ENCODE measurements at regions not wholly inside any gene's neighbourhood (a gene's known extent, or its start where the extent isn't known, plus 50 kb on each side); places are given as distances from the start of the nearest gene placed in this dataset.
"Not testable (repeated sequence)": the region's sequence is repeated elsewhere in the genome, so short reads cannot be mapped to it uniquely, and the experiment has no call there.

GRCh38 chr18:73408469-73408868 is 540.7 kb upstream of the NETO1 start:
- DNase-seq = no peak

DNA sequence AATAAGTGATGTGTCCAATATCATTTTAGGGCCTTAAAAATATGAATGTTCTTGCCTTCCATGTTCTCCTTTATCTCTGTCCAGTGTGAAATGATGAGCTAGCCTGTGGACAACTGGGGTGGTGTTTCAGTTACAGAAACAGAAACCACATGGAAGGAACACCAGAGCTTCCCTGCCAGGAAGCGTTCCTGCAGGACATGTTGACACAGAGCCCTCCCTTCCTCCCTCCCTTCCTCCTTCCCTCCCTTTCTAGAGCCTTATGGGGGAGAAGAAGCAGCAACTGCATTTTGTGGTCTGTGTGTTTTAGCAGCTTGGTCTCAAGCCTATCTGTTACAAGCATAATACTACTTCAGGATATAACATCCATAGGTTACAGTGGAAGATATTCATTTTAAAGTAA is 539.7 kb upstream of the NETO1 start:
- no peak for DNase-seq

DNA sequence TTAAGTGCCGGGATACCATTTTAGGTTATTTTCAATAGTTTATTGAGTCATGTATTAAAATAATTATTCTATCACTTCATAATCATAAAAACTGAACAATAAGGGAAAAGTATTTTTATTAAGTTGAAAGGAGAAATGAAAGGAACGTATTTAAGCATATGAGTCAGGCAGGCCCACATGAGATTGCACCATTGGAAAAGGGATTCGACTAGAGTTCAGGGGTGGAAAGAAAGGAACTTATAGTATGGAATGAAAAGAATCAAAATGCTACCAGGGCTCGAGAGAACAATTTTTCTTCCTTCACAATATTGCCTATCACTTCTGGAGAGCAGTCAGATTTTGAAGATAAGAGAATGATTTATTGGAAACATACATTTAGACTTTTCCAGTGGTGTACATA is 516.5 kb upstream of the NETO1 start:
- DNase-seq = no peak

GRCh38 chr18:73381699-73382036 is 513.9 kb upstream of the NETO1 start:
- DNase-seq = no peak

DNA sequence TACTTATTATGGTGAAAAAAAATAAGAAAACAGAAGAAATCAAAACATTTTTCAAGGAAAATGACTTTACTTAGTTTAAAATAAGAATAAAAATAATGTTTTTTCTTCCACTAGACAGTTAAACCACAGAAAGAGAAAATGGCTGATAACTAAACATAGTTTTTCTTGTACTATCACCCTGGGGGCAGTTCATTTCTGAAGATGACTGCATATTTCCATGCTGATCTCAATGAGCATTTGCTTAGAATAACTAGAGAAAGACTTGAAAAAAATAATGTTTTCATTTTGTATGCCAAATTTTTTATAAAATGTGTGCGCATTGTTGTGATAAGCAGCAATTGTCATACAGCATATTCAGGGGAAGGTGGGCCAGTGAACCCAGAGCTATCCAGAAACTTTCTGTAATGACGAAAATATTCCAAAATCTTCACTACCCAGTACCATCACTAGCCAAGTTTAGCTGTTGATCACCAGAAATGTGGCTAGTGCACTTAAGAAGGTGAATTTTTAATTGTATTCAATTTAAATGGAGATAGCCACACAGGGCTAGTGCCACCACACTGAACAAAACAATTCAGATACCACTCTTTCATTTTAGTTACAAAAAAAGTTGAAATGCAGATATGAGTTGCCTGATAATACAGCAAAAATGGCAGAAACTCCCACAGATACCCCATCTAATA is 513.4 kb upstream of the NETO1 start:
- DNase-seq = no peak

GRCh38 chr18:73366713-73367112 is 498.9 kb upstream of the NETO1 start:
- no peak for DNase-seq

DNA sequence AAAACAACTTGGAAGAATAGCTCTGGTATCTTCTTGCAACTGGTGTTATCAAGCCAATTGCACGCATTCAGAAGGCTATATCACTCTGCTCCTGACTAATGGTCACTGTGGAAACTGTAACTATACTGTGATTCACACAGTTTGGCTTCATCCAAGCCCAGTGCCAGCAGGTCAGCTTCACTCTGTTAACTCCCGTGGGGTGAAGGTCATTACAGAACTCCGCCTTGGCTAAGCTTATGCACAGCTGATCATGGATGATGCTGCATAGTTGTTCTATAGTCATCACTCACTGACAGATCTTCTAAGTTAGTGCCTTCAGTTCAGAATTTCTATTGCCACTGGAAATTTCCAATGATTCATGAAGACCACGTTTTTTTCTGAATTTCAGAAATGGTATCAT is 497.2 kb upstream of the NETO1 start:
- no peak for DNase-seq

DNA sequence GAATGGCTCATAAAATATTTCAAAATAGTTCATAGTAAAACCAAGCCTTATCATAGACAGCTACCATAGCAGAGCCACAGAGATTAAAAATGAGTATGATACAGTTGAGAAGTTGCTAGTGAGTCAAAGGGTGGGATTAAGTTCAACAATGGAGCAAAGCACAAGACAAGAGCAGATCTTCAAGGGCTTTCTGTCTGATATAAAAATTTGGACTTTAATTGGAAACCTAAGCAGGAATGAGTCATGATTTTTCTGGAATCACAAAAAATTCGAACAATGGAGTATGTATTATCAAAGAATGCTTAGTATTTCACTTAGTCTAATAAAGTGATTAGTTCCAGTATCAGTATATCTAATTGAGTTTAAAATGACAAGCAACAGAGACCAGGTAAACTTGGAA is 487.3 kb upstream of the NETO1 start:
- no peak for DNase-seq

- no peak for DNase-seq
These were observed 484.8 kb upstream of the NETO1 start for GRCh38 chr18:73352546-73352945.

- DNase-seq = no peak
These were observed 472.6 kb upstream of the NETO1 start for GRCh38 chr18:73340135-73340977.

DNA sequence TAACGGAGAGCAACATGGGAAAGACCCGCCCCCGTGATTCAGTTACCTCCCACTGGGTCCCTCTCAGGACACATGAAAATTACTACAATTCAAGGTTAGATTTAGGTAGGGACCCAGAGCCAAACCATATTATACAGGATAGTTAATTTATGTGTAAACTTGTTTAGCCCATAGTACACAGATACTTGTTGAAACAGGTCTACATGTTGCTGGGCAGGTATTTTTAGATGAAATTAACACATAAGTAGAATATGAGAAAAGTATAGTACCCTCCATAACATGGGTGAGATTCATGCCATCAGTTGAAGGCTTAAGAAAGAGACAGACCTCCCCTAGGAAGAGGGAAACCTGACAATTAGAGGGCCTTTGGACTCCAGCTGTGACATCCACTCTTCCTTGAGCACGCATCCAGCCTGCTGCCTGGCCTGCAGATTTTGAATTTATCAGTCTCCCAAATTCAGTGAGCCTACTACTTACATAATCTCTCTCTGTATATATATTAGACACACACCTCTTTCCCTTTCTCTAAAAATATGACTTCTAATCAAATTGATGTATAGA is 463.5 kb upstream of the NETO1 start:
- no peak for DNase-seq

DNA sequence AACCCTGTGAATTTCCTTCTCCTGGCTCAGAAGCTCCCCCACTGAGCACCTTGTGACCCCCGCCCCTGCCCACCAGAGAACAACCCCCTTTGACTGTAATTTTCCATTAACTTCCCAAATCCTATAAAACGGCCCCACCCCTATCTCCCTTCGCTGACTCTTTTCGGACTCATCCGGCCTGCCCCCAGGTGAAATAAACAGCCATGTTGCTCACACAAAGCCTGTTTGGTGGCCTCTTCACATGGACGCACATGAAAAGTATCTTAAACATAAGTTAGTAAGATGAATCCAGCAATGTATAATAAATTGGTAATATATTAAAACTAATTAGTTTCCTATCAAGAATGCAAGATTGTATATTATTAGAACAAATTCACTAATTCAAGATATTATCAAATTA is 462.3 kb upstream of the NETO1 start:
- DNase-seq = not testable (repeated sequence)

DNA sequence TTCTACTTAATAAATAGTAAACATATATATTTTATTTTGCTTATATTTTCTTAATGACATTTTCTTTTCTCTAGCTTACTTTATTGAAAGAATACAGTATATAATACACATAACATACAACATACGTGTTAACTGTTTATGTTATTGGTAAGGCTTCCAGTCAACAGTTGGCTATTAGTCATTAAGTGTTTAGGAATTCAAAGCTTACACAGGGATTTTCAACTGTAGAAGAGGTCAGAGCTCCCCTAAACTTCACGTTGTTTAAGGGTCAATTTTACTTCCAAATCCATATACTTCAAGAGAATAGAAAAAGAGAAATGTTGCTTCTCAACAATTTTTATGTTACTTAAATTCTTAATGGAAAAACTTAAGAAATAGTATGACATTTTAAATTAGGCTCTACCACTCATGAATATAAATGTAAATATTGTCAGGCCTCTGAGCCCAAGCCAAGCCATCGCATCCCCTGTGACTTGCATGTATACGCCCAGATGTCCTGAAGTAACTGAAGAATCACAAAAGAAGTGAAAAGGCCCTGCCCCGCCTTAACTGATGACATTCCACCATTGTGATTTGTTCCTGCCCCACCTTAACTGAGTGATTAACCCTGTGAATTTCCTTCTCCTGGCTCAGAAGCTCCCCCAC is 456.5 kb upstream of the NETO1 start:
- DNase-seq = not testable (repeated sequence)

DNA sequence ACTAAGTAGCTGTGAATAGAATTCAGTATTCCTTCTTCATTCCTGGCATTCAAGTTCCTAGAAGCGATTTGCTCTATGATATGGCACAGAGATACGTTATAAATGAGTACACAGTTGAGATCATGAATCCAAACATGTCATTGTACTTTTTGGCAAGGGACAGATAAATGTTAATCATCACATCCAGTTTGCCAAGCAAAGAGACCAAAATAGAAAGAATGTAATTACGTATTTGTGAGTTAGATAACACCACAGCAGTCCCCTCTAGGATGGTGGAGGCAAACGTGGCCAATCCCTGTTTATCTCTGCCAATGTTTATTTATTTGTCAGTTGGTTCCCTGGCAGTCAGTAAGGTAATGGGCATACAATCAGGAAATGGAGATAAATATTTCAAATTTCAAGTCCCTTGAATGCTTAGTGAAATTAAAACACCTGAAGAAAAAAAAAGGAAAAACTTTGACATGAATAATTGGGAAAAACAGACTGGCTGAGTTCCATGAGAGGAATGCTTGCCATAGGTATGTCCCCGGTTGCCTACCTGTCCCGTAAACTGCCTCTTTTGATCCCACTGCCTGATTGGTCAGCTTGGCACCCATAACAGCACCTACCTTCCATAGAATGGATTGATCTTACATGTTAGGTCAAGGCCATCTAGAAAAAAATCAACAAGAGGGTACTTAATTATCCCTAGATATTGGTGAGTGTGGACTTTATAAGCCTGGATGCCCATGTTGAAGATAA is 451.1 kb upstream of the NETO1 start:
- DNase-seq = no peak

- no peak for DNase-seq
These were observed 448.7 kb upstream of the NETO1 start for GRCh38 chr18:73316513-73316912.

GRCh38 chr18:73315381-73315780 is 447.6 kb upstream of the NETO1 start:
- no peak for DNase-seq

DNA sequence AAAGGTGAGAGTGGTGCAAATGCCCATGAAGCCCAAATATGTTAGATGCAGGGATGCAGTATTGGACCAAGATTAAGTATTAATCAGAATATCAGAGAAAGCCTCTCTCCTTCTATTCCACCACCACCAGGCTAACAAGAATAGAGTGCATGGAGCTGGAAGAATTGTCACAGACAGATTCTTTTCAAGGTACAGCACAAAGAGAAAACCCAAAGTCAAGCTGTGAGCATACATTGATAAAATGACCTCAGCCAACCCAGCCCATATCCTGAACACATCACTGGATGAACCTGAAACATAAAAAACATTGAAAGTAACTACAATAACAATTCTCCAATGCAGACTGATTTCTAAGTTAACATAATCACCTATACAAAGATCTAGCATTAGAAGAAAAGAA is 445.7 kb upstream of the NETO1 start:
- DNase-seq = no peak

DNA sequence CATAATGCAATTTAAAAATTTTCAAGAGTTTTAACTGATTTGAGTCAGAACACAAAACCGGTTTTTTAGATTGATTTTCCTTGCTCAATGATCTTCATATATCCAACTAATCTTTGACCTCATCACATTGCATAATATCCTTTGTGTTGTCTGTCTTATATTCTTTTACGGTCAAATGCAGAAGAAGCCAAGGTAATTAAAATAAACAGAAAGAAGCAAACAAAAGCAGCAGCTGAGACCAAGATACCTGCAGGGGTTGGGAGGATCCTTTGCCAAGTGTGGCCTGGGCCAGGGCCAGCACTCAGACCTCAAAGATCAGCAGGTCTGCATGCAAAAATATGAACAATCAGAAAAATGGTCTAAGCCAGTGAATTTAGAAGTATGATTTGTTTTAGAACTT is 428.9 kb upstream of the NETO1 start:
- DNase-seq = no peak

DNA sequence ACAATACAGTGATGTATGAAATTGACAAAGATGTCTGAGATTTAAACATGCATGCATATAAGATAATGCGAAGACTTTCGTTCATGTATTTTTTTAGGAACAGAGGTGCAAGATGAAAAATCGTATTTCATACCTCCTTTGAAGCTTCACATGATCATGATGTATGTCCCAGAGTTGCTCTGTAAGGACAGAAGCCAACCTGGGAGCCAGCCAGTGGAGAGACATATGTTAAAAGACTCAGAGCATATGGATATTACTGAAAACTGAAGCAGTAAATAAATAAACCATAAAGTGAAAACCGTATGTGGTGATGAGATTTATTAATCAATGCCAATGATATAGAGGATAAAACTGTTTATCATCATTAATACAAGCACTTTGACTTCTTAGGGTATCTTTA is 424.4 kb upstream of the NETO1 start:
- DNase-seq = no peak

- DNase-seq = no peak
These were observed 421.0 kb upstream of the NETO1 start for GRCh38 chr18:73288813-73289212.

GRCh38 chr18:73286584-73286983 is 418.8 kb upstream of the NETO1 start:
- DNase-seq = no peak

GRCh38 chr18:73283788-73284187 is 416.0 kb upstream of the NETO1 start:
- DNase-seq = no peak

DNA sequence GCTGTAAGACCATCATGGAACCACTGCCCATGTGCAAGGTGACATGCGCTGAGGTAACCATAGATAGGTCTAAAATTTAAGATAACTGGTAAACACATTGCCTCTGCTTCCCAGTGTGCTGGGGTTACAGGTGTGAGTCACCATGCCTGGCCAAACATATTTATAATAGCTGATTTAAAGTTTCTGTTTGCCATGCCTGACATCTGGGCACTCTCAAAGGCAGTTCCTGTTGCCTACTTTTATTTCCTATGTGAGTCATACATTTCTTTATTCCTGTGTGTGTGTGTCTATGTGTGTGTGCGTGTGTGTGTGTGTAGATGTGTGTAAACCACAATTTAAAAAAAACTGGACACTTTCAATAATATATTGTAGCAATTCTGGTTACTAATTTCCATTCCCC is 415.2 kb upstream of the NETO1 start:
- no peak for DNase-seq
